GM10266 (cell line): ENCODE measurements at regions not wholly inside any gene's neighbourhood (a gene's known extent, or its start where the extent isn't known, plus 50 kb on each side); places are given as distances from the start of the nearest gene placed in this dataset.

Experiments
- DNase-seq: peaks from one replicate; pipeline ENCODE4 v3.0.0; 2012; ENCODE audit errors: extremely low spot score
- CTCF ChIP-seq: IDR thresholded peaks from 2 replicates; pipeline ENCODE4 v1.5.1; 2012; ENCODE audit warnings: mild to moderate bottlenecking, low read depth; ENCODE audit not compliant: control insufficient read depth, insufficient read depth; ENCODE audit errors: missing control alignments

GRCh38 chr9:113788616-113789330 lies 87.3 kb upstream of the ZNF618 start:
- no peak for DNase-seq
- TF ChIP-seq CTCF, result no peak

DNA sequence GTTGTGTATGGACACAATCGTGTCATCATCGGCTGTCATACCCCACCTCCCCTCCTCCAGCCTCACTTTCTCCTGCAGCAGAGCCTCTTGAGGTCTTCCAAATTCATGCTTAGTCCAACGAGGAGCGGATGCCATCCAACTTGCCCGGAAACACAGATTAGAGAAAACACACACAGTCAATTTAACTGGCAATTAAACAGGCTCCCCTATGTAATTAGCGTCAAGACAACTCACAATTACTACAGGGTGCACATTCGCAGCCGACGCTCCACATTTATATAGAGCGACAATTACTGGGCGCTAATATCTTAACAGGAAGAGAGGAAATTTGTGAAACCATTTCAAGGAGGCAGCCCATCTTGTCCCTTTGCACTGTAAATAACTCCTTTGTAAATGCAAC lies 86.0 kb upstream of the ZNF618 start:
- TF ChIP-seq CTCF, result no peak
- DNase-seq, result no peak

DNA sequence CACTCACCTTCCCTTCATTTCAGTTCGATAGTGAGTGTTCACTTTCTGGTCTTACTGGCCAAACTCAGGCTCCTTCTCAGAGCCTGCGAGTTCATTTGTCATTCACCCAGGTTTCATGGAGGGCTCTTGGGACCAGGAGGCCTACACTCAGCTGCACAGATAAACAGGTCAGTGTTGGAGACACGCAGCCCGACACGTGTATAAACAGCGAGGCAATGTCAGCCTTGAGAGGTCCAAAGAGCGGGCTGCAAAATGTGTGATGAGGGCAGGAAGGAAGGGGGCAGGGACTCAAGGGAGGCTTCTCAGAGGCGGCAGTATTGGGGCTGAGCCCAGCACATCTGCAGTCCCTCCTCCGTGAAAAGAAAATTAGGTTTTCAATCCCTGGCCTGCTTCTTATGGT lies 82.6 kb upstream of the ZNF618 start:
- no peak for DNase-seq
- TF ChIP-seq CTCF, result no peak

DNA sequence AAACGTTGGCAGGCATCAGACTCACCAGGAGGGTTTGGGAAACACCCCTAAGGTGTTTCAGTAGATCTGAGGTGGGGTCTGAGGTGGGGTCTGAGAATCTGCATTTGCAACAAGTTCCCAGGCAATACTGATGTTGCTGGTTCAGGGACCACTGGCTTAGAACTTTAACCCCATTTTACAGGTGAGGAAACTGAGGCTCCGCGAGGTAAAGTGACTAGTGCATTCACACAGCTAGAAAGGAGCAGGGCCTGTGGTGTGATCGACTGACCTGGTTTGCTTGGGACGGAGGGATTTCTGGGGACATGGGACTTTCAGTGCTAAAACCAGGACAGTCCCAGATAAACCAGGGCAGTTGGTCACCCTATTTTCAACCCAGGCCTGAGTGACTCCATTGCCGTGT lies 81.4 kb upstream of the ZNF618 start:
- TF ChIP-seq CTCF, result no peak
- DNase-seq, result no peak

- TF ChIP-seq CTCF, result no peak
Measured at GRCh38 chr9:113795811-113796392, 80.2 kb upstream of the ZNF618 start.

DNA sequence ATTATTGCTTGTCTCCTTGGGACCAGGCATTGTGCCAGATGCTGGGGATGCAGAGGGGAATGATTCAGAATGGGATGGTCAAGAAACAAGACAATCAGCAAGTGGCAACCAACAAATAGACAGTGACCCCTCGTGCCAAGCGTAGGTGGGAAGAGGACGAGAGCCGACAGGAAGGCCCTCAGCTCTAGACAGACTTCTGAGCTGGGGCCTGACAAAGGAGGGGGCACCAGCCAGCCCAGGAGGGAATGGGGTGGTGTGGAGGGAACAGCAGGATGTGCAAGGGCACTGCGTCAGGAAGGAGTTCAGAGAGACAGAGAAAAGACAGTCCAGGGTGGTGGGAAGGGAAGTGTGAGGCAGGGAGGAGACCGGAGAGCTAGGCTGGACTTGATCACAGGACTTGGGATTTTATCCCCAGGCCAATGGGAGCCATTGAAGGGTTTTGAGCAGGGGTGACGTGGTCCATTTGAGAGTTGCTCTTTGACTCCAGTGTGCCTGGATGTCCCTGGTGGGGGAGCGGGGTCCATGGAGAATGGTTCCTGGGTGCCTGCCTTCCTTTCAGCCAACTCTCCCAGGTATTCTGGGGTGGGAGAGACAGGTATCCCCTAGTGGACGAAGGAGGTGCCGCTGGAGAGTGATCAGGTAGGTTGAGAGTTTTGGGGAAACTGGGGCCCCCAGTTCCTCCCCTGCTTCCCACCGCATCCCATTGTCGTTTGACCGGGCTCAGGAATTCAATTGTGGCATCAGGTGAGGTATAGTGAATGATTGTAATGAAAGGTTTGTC lies 79.3 kb upstream of the ZNF618 start:
- no peak for TF ChIP-seq CTCF
- DNase-seq, result no peak

More at GRCh38 chr9:113795811-113796392, 80.2 kb upstream of the ZNF618 start:
- DNase-seq, result no peak
